Vagina (tissue), 2 donors: ENCODE measurements at regions not wholly inside any gene's neighbourhood (a gene's known extent, or its start where the extent isn't known, plus 50 kb on each side); places are given as distances from the start of the nearest gene placed in this dataset.

ENCODE experiments used
- POLR2A ChIP-seq, 2 donors: fragments of 450-650 bp; IDR thresholded peaks; one replicate each; pipeline ENCODE4 v1.6.1; 2017; ENCODE audit warnings: antibody characterized with exemption in 2 of 2, mild to moderate bottlenecking in 2 of 2, moderate library complexity in 2 of 2
- POLR2AphosphoS5 ChIP-seq, 2 donors: sonication (generic); formaldehyde crosslinking; IDR thresholded peaks; one replicate each; pipeline ENCODE4 v1.9.0; 2017; ENCODE audit warnings: antibody characterized with exemption in 2 of 2, mild to moderate bottlenecking in 2 of 2, low read depth in 1 of 2; ENCODE audit not compliant: insufficient read depth in 1 of 2
- TF ChIP-seq, protein P1 (sequence below), 3 experiments: fragments of 450-650 bp in 2 of 3; fragments of 200-600 bp in 1 of 3; sonication (generic) in 1 of 3; IDR thresholded peaks; one replicate each; pipeline ENCODE4 v1.5.1; 2017 to 2019; ENCODE audit warnings: antibody characterized with exemption in 3 of 3, mild to moderate bottlenecking in 2 of 3, moderate library complexity in 2 of 3

DNA sequence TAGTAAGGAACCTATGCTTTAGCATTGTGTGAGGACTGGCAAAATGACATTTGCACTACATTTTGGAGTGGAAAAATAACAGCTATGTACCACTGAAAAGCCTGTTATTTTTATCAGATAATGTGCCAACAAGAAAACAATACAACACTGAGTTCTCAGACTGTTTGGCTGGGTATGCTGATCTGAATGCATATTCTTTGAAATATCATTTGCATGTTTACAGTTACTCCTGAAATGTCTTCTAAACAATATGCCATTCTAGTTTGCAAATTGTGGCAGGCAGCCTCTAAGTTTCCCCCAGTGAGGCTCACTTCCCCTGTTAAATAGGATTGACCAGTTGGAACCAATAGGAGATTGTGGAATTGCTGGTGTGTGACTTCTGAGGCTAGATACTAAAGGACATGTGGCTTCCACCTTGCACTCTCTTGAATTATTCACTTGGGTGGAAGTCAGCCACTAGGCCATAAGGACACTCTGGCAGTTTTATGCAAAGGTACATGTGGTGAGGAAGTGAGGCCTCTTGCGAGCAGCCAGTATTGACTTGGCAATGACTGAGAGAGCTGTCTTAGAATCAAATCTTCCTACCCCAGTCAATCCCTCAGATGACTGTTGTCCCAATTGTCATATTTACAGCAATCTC is 250.4 kb upstream of the PCSK5 start:
- TF ChIP-seq POLR2A (IDR thresholded peaks at IDR 0.05) (no peak), POLR2AphosphoS5 (IDR thresholded peaks at IDR 0.05; ENCODE audit: insufficient read depth in 1 of 2, low read depth in 1 of 2) (no peak)
- TF ChIP-seq, protein P1, sequence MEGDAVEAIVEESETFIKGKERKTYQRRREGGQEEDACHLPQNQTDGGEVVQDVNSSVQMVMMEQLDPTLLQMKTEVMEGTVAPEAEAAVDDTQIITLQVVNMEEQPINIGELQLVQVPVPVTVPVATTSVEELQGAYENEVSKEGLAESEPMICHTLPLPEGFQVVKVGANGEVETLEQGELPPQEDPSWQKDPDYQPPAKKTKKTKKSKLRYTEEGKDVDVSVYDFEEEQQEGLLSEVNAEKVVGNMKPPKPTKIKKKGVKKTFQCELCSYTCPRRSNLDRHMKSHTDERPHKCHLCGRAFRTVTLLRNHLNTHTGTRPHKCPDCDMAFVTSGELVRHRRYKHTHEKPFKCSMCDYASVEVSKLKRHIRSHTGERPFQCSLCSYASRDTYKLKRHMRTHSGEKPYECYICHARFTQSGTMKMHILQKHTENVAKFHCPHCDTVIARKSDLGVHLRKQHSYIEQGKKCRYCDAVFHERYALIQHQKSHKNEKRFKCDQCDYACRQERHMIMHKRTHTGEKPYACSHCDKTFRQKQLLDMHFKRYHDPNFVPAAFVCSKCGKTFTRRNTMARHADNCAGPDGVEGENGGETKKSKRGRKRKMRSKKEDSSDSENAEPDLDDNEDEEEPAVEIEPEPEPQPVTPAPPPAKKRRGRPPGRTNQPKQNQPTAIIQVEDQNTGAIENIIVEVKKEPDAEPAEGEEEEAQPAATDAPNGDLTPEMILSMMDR (IDR thresholded peaks at IDR 0.05): no peak
